ENCODE measurements at regions not wholly inside any gene's neighbourhood (a gene's known extent, or its start where the extent isn't known, plus 50 kb on each side); places are given as distances from the start of the nearest gene placed in this dataset.

- TF ChIP-seq CTCF (IDR thresholded peaks at IDR 0.05) (no peak), POLR2A (IDR thresholded peaks at IDR 0.05) (no peak)
These were observed 110.7 kb upstream of the FZD8 start for GRCh38 chr10:35752469-35753461.
